ENCODE measurements at regions not wholly inside any gene's neighbourhood (a gene's known extent, or its start where the extent isn't known, plus 50 kb on each side); places are given as distances from the start of the nearest gene placed in this dataset.
"Not testable (repeated sequence)": the region's sequence is repeated elsewhere in the genome, so short reads cannot be mapped to it uniquely, and the experiment has no call there.

DNA sequence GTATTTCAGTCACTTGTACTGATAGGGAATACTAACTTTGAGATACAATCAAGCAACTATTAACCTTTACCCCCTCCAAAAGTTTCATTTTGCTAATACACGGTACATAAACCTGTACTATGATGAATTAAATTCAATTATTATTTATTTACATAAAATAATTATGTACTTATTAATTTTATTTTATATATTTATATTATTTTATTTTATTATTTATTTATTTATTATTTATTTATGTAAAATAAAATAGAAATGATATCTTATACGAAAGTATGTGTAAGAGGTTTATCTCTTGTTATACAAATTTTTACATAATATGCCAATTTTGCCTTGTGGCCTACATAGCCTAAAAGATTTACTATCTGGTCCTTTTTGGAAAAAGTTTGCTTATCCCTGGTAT lies 564.3 kb downstream of the SLITRK5 start:
- DNase-seq (ENCODE audit: low spot score): no peak

DNA sequence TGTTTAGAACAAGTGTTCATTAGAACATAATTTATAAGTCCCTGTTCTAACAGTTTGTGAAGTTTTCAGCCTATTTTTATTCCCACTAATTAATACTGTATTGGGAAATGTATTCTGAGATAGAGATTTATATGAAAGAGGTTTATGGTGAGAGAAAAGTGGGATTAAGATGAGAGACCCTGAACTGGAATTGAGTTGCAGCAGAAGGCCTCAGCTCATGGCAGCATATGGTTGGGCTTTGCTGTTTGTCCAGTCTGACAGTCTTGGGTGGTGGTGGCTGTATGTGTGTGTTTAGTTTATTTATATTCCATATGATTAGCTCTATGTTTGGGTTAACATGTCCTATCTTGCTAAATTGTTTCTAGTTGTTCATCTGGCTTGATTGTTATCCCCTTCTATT lies 575.1 kb downstream of the SLITRK5 start:
- no peak for DNase-seq (ENCODE audit: low spot score)

DNA sequence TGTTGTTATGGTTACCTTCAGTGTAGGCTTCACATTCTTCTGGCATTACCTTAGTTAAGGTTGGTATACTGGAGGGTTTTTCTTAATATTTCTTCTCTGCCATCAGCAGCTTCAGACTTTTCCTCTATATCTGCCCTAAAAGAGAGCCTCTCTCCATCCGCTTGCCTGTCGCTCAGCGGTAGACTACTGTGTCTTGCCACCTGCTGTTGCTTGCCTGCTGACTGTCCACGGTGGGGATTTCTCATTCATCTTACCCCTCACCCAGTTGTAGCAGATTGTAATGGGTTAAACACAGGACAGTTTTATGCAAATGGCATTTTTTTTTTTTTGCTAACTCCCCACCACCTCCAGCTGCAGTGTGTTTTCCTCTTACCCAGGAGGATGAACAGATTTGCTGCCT lies 577.2 kb downstream of the SLITRK5 start:
- no peak for DNase-seq (ENCODE audit: low spot score)

DNA sequence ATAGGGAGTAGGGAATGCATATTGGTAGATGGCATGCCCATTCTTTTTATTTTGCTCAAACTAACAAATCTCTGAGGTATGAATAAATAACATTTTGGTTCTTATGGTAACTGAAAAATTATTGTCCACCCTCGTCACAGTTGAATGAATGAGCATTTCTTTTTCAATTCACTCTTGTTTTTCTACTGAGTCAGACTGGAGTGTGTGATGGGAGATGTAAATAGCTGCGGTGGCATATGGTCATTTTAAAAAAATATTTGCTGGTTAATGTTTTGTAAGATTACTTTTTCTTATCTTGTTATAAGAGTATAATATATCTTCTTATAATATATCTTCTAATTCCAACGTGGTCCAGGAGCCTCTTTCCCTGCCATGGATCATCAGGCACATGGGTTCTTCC lies 586.5 kb downstream of the SLITRK5 start:
- DNase-seq (ENCODE audit: low spot score): no peak

- DNase-seq (ENCODE audit: low spot score): no peak
These were observed 592.6 kb downstream of the SLITRK5 start for GRCh38 chr13:88263808-88264207.

DNA sequence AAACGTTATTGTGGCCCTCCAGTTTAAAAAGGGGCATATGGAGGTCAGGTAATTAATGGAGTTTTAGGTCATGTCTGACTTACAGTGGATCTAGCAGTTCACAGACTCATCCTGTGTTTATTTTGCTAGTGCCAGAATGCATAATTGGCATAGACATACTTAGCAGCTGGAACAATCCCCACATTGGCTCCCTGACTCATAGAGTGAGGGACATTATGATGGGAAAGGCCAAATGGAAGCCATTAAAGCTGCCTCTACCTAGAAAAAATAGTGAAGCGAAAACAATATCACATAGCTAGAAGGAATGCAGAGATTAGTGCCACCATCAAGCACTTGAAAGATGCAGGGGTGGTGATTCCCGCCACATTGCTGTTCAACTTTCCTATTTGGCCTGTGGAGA lies 610.7 kb downstream of the SLITRK5 start:
- no peak for DNase-seq (ENCODE audit: low spot score)

DNA sequence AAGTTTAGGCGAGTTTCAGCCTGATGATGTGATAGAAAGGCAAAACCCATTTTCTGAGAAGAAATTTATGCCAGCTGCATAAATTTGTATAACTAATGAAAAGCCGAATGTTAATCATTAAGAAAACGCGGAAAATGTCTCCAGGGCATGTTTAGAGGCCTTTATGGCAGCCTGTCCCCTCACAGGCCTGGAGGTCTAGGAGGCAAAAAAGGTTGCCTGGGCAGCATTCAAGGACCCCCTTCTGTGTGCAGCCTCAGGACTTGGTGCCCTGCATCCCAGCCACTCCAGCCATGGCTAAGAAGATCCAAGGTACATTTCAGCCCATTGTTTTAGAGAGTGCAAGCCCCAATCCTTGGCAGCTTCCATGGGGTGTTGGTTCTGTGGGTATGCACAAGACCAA lies 614.2 kb downstream of the SLITRK5 start:
- no peak for DNase-seq (ENCODE audit: low spot score)

GRCh38 chr13:88288326-88288725 lies 617.2 kb downstream of the SLITRK5 start:
- DNase-seq (ENCODE audit: low spot score): no peak

DNA sequence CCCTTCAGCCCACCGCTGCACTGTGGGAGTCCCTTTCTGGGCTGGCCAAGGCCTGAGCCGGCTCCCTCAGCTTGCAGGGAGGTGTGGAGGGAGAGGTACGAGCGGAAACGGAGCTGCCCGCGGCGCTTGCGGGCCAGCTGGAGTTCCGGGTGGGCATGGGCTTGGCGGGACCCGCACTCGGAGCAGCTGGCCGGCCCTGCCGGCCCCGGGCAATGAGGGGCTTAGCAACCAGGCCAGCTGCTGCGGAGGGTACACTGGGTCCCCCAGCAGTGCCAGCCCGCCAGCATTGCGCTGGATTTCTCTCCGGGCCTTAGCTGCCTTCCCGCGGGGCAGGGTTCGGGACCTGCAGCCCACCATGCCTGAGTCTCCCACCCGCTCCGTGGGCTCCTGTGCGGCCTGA lies 620.6 kb downstream of the SLITRK5 start:
- DNase-seq (ENCODE audit: low spot score): not testable (repeated sequence)

DNA sequence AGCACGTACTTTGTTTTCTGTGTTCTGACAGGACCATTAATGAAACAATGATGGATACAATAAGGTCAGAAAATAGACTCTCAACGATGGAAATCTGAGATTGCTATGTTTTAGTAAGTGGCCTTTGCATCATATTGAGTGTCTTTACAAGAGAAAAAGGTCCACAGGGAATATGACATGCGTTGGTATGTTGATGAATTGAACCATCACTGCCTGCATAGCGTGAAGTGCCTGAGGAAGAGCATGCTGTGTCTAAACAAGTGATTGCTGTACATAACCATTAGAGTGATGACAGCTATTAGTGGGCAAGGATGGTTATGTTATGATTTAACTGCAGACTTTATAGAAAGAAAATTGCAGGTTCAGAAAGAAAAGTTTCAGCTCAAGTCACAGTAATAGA lies 623.2 kb downstream of the SLITRK5 start:
- DNase-seq (ENCODE audit: low spot score): no peak

GRCh38 chr13:88303157-88303556 lies 632.0 kb downstream of the SLITRK5 start:
- DNase-seq (ENCODE audit: low spot score): no peak

GRCh38 chr13:88303605-88304004 lies 632.4 kb downstream of the SLITRK5 start:
- DNase-seq (ENCODE audit: low spot score): no peak

GRCh38 chr13:88314496-88314895 lies 643.3 kb downstream of the SLITRK5 start:
- no peak for DNase-seq (ENCODE audit: low spot score)

GRCh38 chr13:88329066-88329465 lies 657.9 kb downstream of the SLITRK5 start:
- no peak for DNase-seq (ENCODE audit: low spot score)

GRCh38 chr13:88339271-88339741 lies 668.1 kb downstream of the SLITRK5 start:
- no peak for DNase-seq (ENCODE audit: low spot score)

DNA sequence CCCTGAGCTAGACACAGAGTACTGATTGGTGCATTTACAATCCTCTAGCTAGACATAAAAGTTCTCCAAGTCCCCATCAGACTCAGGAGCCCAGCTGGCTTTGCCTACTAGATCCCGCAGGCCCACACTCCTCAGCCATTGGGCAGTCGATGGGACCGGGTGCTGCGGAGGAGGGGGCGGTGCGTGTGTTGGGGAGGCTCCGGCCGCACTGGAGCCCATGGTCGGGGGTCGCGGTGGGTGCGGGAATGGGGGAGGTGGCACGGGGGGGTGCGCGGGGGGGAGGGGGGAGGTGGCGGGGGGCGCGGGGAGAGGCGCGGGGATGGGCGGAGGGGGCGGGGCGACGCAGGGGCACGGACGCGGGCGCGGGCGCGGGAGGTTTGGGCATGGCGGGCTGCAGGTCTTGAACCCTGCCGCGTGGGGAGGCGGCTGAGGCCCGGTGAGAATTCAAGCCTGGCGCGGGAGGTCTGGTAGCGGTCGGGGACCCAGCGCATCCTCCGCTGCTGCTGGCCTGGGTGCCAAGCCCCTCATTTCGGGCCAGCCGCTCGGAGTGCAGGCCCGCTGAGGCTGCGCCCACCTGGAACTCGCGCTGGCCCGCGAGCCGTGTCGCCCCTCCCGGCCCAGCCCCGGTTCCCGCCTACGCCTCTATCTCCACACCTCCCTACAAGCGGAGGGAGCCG lies 674.1 kb downstream of the SLITRK5 start:
- no peak for DNase-seq (ENCODE audit: low spot score)

DNA sequence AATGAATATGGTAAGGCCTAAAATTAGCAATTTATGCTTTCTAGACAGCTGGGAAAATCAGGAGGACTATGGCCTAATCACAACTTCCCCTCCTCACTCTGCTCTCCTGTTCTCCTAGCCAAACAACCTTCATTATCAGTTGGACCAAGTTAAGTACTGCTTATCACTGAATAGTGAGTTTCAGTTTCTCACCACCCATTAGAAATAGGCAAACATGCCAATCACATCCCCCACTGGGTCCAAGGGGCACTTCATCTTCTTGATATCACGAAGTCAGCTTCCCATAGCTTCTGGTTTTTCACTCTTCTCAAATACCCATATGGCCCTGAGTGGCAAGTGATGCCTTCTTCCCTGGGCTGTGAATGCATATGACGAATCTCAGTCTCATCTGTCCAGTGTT lies 689.6 kb downstream of the SLITRK5 start:
- DNase-seq (ENCODE audit: low spot score): no peak

DNA sequence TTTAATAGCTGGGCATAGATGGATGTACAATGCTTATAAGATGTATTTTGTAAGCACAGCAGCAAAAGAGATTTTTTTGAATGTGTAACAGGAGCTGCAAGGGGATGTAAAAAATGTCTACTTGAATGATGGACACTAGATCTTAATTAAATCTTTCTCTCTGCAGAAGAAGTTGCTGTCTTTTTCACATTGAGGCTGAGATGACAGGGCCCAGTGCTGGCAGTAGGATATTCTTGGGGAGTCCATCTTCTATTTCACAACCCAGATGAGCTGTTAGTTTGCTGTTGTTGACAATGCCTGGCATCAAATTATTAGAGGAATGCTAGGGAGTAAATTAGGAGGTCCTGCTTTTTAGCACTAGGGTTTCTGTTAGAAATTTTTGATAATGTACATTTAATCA lies 698.7 kb downstream of the SLITRK5 start:
- no peak for DNase-seq (ENCODE audit: low spot score)

DNA sequence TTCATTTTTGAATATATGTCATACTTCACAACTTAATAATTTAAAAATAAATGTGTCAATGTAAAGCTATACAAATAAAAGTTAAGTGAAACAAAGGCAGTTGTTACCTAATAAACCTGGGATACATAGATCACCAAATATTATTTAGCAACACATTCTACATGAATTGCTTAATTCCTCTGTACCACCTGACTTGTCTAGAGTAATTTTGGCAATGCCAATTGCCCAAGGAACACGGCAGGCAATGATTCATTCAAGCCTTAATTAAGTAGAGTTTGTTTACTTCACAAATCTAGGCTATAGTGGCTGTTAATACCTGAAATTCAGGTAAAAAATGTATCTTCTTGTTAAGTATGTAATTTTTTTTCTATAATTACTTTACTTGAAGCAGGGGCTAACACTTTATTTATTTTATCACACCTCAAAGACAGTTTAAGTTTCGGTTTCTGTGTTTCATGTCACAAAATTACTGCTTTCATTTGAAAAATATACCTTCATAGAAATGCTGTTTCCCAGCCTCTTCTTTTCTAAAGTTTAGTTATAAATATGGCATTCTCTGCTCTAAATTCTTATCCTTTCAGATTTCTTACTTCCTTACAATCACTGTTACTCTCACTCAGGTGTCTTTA lies 705.7 kb downstream of the SLITRK5 start:
- DNase-seq (ENCODE audit: low spot score): no peak

- DNase-seq (ENCODE audit: low spot score): no peak
These were observed 706.7 kb downstream of the SLITRK5 start for GRCh38 chr13:88377852-88378251.

- DNase-seq (ENCODE audit: low spot score): no peak
These were observed 713.4 kb downstream of the SLITRK5 start for GRCh38 chr13:88384542-88384941.

DNA sequence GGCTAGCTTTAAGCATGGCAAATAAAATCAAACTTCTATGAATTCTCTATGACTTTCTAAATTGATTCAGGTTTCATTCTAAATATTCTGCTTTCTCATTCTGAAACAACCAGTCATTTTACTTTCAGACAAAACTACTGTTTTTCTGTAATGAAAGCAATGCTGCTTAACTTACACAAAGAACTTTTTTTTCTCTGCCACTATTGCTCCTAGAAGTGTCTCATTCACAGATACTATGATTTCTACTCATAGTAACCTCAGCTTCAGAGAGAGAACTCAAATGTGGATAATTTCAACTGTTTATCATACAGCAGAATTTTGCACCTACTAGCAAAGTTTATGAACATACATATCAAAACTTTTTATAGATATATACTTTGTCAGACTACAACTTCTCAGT lies 724.6 kb downstream of the SLITRK5 start:
- DNase-seq (ENCODE audit: low spot score): no peak

GRCh38 chr13:88411696-88412095 lies 740.5 kb downstream of the SLITRK5 start:
- no peak for DNase-seq (ENCODE audit: low spot score)

GRCh38 chr13:88417801-88418200 lies 746.6 kb downstream of the SLITRK5 start:
- no peak for DNase-seq (ENCODE audit: low spot score)

All from AG08396 (cell line).